H9 (cell line): ENCODE measurements at regions not wholly inside any gene's neighbourhood (a gene's known extent, or its start where the extent isn't known, plus 50 kb on each side); places are given as distances from the start of the nearest gene placed in this dataset.

ENCODE experiments used
- DNase-seq: peaks from one replicate; pipeline ENCODE4 v3.0.0-alpha.2; 2017
- H2AFZ ChIP-seq: one replicate; pipeline ENCODE4 v1.6.1; 2013; ENCODE audit warnings: mild to moderate bottlenecking, low read length, control low read depth, moderate library complexity
- H2AK5ac ChIP-seq: 2 replicates; pipeline ENCODE4 v1.6.1; 2013; ENCODE audit warnings: low read length, control low read depth, mixed read lengths; ENCODE audit not compliant: insufficient read length
- H2BK120ac ChIP-seq: one replicate; pipeline ENCODE4 v1.6.1; 2013; ENCODE audit warnings: low read depth, mild to moderate bottlenecking, low read length, control low read depth, inconsistent platforms; ENCODE audit not compliant: poor library complexity, severe bottlenecking
- H2BK12ac ChIP-seq: 2 replicates; pipeline ENCODE4 v1.6.1; 2013; ENCODE audit warnings: low read length, control low read depth, mixed read lengths, low read depth; ENCODE audit not compliant: insufficient read length
- H2BK15ac ChIP-seq: 2 replicates; pipeline ENCODE4 v1.6.1; 2013; ENCODE audit warnings: low read depth, low read length, control low read depth
- H2BK20ac ChIP-seq: one replicate; pipeline ENCODE4 v1.6.1; 2013; ENCODE audit warnings: low read depth, mild to moderate bottlenecking, low read length, control low read depth, inconsistent platforms; ENCODE audit not compliant: poor library complexity, severe bottlenecking
- H2BK5ac ChIP-seq: 2 replicates; pipeline ENCODE4 v1.6.1; 2013; ENCODE audit warnings: low read length, control low read depth, mixed read lengths; ENCODE audit not compliant: insufficient read length
- H3K14ac ChIP-seq: 2 replicates; pipeline ENCODE4 v1.6.1; 2013; ENCODE audit warnings: low read length, control low read depth; ENCODE audit not compliant: insufficient read depth
- H3K18ac ChIP-seq: 2 replicates; pipeline ENCODE4 v1.6.1; 2013; ENCODE audit warnings: low read depth, mild to moderate bottlenecking, mixed read lengths, low read length, control low read depth; ENCODE audit not compliant: insufficient read length
- H3K23ac ChIP-seq: 2 replicates; pipeline ENCODE4 v1.6.1; 2013; ENCODE audit warnings: low read length, control low read depth, mixed read lengths, low read depth; ENCODE audit not compliant: insufficient read length
- H3K23me2 ChIP-seq: 2 replicates; pipeline ENCODE4 v1.6.1; 2013; ENCODE audit warnings: low read depth, mild to moderate bottlenecking, mixed read lengths, low read length, control low read depth; ENCODE audit not compliant: insufficient read length, poor library complexity, severe bottlenecking
- H3K27ac ChIP-seq: 2 replicates; pipeline ENCODE4 v1.5.1; 2013; ENCODE audit warnings: low read length, control low read depth, mixed read lengths, low read depth; ENCODE audit not compliant: insufficient read length
- H3K27me3 ChIP-seq: 2 replicates; pipeline ENCODE4 v1.6.1; 2013; ENCODE audit warnings: low read length, control low read depth, inconsistent platforms; ENCODE audit not compliant: insufficient read depth
- H3K4ac ChIP-seq: 2 replicates; pipeline ENCODE4 v1.6.1; 2013; ENCODE audit warnings: low read depth, mild to moderate bottlenecking, control low read depth, inconsistent platforms, low read length, moderate library complexity
- H3K4me1 ChIP-seq: 2 replicates; pipeline ENCODE4 v1.6.1; 2013; ENCODE audit warnings: low read length, control low read depth, inconsistent platforms; ENCODE audit not compliant: insufficient read depth
- H3K4me2 ChIP-seq: 2 replicates; pipeline ENCODE4 v1.6.1; 2013; ENCODE audit warnings: low read length, control low read depth, mixed read lengths; ENCODE audit not compliant: insufficient read length, insufficient read depth
- H3K56ac ChIP-seq: 2 replicates; pipeline ENCODE4 v1.6.1; 2013; ENCODE audit warnings: low read depth, mild to moderate bottlenecking, mixed read lengths, low read length, control low read depth; ENCODE audit not compliant: insufficient read length
- H3K79me1 ChIP-seq: 2 replicates; pipeline ENCODE4 v1.6.1; 2013; ENCODE audit warnings: low read depth, mild to moderate bottlenecking, moderate library complexity, low read length, control low read depth, inconsistent platforms; ENCODE audit not compliant: insufficient read depth, poor library complexity, severe bottlenecking
- H3K79me2 ChIP-seq: 2 replicates; pipeline ENCODE4 v1.6.1; 2013; ENCODE audit warnings: low read length, control low read depth, inconsistent platforms; ENCODE audit not compliant: insufficient read depth
- H3K9ac ChIP-seq: 2 replicates; pipeline ENCODE4 v1.6.1; 2013; ENCODE audit warnings: low read length, control low read depth, mixed read lengths; ENCODE audit not compliant: insufficient read length; ENCODE audit errors: extremely low read depth
- H3K9me3 ChIP-seq: one replicate; pipeline ENCODE4 v1.6.1; 2013; ENCODE audit warnings: low read depth, low read length, inconsistent platforms; ENCODE audit not compliant: control insufficient read depth
- H3T11ph ChIP-seq: one replicate; pipeline ENCODE4 v1.6.1; 2013; ENCODE audit warnings: mild to moderate bottlenecking, low read length, control low read depth, inconsistent platforms
- H4K20me1 ChIP-seq: one replicate; pipeline ENCODE4 v1.6.1; 2013; ENCODE audit not compliant: control insufficient read depth, insufficient read length, insufficient read depth
- H4K5ac ChIP-seq: 2 replicates; pipeline ENCODE4 v1.6.1; 2013; ENCODE audit warnings: low read depth, mild to moderate bottlenecking, mixed read lengths, low read length, control low read depth; ENCODE audit not compliant: insufficient read length
- H4K8ac ChIP-seq: replicated peaks from 2 replicates; pipeline ENCODE4 v1.6.1; 2013; ENCODE audit warnings: low read length, control low read depth, mixed read lengths, low read depth; ENCODE audit not compliant: insufficient read length
- H4K91ac ChIP-seq: 2 replicates; pipeline ENCODE4 v1.6.1; 2013; ENCODE audit warnings: low read depth, mild to moderate bottlenecking, moderate library complexity, mixed read lengths, low read length, control low read depth; ENCODE audit not compliant: insufficient read length
- H3K27ac Mint-ChIP-seq, 3 experiments: 2 replicates in 2 of 3; 3 replicates in 1 of 3; pipeline ENCODE4 v1.8.0; 2020 to 2021; ENCODE audit warnings: mixed read lengths in 3 of 3, mild to moderate bottlenecking in 1 of 3, moderate library complexity in 1 of 3
- H3K27me3 Mint-ChIP-seq: 2 replicates; pipeline ENCODE4 v1.8.0; 2021; ENCODE audit warnings: low read depth, mild to moderate bottlenecking, moderate library complexity, mixed read lengths
- H3K36me3 Mint-ChIP-seq, 3 experiments: 2 replicates in 2 of 3; 3 replicates in 1 of 3; pipeline ENCODE4 v1.8.0; 2020 to 2021; ENCODE audit warnings: low read depth in 3 of 3, mixed read lengths in 3 of 3; ENCODE audit not compliant: insufficient read depth in 1 of 3
- H3K4me1 Mint-ChIP-seq, 2 experiments: 2 replicates each; pipeline ENCODE4 v1.8.0; 2020; ENCODE audit warnings: mixed read lengths in 2 of 2
- H3K4me3 Mint-ChIP-seq, 2 experiments: 2 replicates in 1 of 2; 3 replicates in 1 of 2; pipeline ENCODE4 v1.8.0; 2020 to 2021; ENCODE audit warnings: mild to moderate bottlenecking in 2 of 2, mixed read lengths in 2 of 2, moderate library complexity in 1 of 2
- H3K9me3 Mint-ChIP-seq, 2 experiments: 2 replicates in 1 of 2; 3 replicates in 1 of 2; pipeline ENCODE4 v1.8.0; 2020; ENCODE audit warnings: mild to moderate bottlenecking in 2 of 2, mixed read lengths in 2 of 2, moderate library complexity in 1 of 2
- CTCF ChIP-seq: fragments of 200-600 bp; sonication (generic); conservative IDR thresholded peaks from 3 replicates; pipeline ENCODE4 v1.8.0; 2021; ENCODE audit warnings: antibody characterized with exemption, mild to moderate bottlenecking
- WGBS: extraction: QIAGEN DNeasy Blood & Tissue Kit; methylation state at CpG from one replicate; pipeline ENCODE4 v1.1.7; 2013; ENCODE audit warnings: missing lambda C conversion rate, low lambda C conversion rate, mixed read lengths; ENCODE audit not compliant: insufficient read length; ENCODE audit errors: extremely low coverage; 5-methylcytosine and 5-hydroxymethylcytosine counted together

GRCh38 chr1:30371888-30372791, 351.2 kb downstream of the MATN1 start:
- Histone ChIP-seq H2BK20ac (no peak overlapping the region), H2BK120ac (no peak overlapping the region), H3K9me3 (no peaks in the 10 kb centered on the region), H3K79me1 (no peaks in the 10 kb centered on the region), H3K23me2 (no peaks in the 10 kb centered on the region), H3K18ac (no peak overlapping the region), H2AK5ac (no peak overlapping the region), H3K23ac (no peak overlapping the region), H2BK12ac (no peak overlapping the region), H3K4me1 (no peaks in the 10 kb centered on the region), H3K56ac (no peak overlapping the region), H2BK5ac (no peak overlapping the region), H3K27me3 (no peaks in the 10 kb centered on the region), H4K5ac (no peak overlapping the region), H4K20me1 (peaks cover 2% of the 10 kb centered on the region), H3K4ac (no peak overlapping the region), H3K79me2 (no peaks in the 10 kb centered on the region), H4K91ac (no peak overlapping the region), H3K4me2 (no peak overlapping the region), H4K8ac (no peak overlapping the region), H3K9ac (no peak overlapping the region), H3K27ac (no peak overlapping the region), H3T11ph (no peak overlapping the region), H2AFZ (no peak overlapping the region), H3K14ac (no peak overlapping the region; the same call in 1 of the 2 replicates), H2BK15ac (no peak overlapping the region)
- TF ChIP-seq CTCF = no peak
- H3K27ac Mint-ChIP-seq = peak overlapping the region; percentile 18 to 84 (median 28); a peak in 2 of 7 replicates
- H3K36me3 Mint-ChIP-seq = no peaks in the 10 kb centered on the region
- no CpG with 5 or more reads among the region's 7 CpGs for WGBS
- no peaks in the 10 kb centered on the region; a peak in 2 of 5 replicates for H3K9me3 Mint-ChIP-seq
- DNase-seq = peak; percentile 27
- H3K4me3 Mint-ChIP-seq = no peak overlapping the region
- H3K4me1 Mint-ChIP-seq = peaks cover under 1 to 16% of the 10 kb centered on the region in 2 experiments; a peak in 2 of 4 replicates
- no peaks in the 10 kb centered on the region; the same call in 1 of the 2 replicates for H3K27me3 Mint-ChIP-seq
